Rectal smooth muscle tissue (tissue), 1 donor: ENCODE measurements at regions not wholly inside any gene's neighbourhood (a gene's known extent, or its start where the extent isn't known, plus 50 kb on each side); places are given as distances from the start of the nearest gene placed in this dataset.

Experiments used
- H3K27ac ChIP-seq: one replicate; pipeline ENCODE4 v1.7.0; 2013; ENCODE audit warnings: low read depth, low read length, inconsistent platforms
- H3K27me3 ChIP-seq: one replicate; pipeline ENCODE4 v1.7.0; 2013; ENCODE audit warnings: low read length; ENCODE audit not compliant: control insufficient read depth, insufficient read depth
- H3K36me3 ChIP-seq: one replicate; pipeline ENCODE4 v1.7.0; 2013; ENCODE audit warnings: low read length; ENCODE audit not compliant: control insufficient read depth, insufficient read depth
- H3K4me1 ChIP-seq: one replicate; pipeline ENCODE4 v1.7.0; 2013; ENCODE audit warnings: low read length; ENCODE audit not compliant: control insufficient read depth, insufficient read depth
- H3K4me3 ChIP-seq: one replicate; pipeline ENCODE4 v1.7.0; 2013; ENCODE audit warnings: low read length
- H3K9ac ChIP-seq: one replicate; pipeline ENCODE4 v1.7.0; 2013; ENCODE audit warnings: low read length

DNA sequence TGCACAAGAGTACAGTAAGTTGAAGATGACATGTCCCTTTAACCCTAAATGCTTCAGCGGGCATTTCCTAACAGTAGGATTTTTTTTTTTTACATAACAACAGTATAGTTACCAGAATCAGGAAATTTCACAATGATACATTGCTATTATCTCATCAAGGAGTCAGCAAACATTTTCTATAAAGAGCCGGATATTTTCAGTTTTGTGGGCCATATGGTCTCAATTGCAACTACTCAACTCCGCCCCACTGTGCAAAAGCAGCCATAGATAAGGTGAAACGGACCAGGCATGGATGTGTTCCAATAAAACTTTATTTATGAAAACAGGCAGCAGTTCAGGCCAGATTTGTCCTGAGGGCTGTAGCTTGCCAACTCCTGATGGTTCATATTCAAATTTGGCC lies 130.6 kb downstream of the SMAD6 start:
- H3K9ac ChIP-seq: no peak overlapping the region
- no peak overlapping the region for H3K4me3 ChIP-seq
- H3K27me3 ChIP-seq: peaks cover 3% of the 10 kb centered on the region
- H3K36me3 ChIP-seq: no peaks in the 10 kb centered on the region
- H3K27ac ChIP-seq: no peak overlapping the region
- H3K4me1 ChIP-seq: no peaks in the 10 kb centered on the region

DNA sequence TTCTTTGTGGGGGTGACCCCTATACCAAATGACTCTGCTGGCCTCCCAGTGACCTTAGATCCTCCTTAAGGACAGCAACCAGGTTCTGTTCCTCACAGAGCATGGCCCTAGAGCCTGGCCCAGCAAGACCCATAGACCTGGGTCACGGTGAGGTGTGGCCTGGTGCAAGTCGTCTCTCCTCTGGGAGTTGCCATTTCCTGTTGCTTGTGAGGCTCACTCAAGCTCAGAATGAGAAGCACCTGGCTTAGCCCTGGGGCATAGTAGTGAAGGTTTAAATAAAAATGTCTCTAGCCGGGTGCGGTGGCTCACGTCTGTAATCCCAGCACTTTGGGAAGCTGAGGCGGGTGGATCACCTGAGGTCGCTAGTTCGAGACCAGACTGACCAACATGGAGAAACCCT lies 131.3 kb downstream of the SMAD6 start:
- Histone ChIP-seq H3K4me1 (no peaks in the 10 kb centered on the region), H3K4me3 (no peak overlapping the region), H3K27me3 (peaks cover 3% of the 10 kb centered on the region), H3K9ac (no peak overlapping the region), H3K27ac (no peak overlapping the region), H3K36me3 (no peaks in the 10 kb centered on the region)

DNA sequence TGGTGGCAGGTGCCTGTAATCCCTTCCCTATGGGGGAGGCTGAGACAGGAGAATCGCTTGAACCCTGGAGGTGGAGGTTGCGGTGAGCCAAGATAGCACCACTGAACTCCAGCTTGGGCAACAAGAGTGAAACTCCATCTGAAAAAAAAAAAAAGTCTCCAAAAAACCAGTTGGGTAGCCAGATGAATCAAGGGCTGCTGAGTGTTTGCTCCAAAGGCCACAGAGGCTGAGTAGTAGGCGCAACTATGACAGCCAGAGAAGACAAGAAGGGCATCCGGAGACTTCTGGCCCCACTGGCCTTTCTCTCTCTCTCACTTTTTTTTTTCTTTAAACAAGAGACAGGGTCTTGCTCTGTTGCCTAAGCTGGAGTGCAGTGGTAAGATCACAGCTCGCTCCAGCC lies 131.8 kb downstream of the SMAD6 start:
- H3K27ac ChIP-seq: no peak overlapping the region
- no peaks in the 10 kb centered on the region for H3K4me1 ChIP-seq
- H3K36me3 ChIP-seq: no peaks in the 10 kb centered on the region
- H3K4me3 ChIP-seq: no peak overlapping the region
- H3K27me3 ChIP-seq: peaks cover 3% of the 10 kb centered on the region
- H3K9ac ChIP-seq: no peak overlapping the region

DNA sequence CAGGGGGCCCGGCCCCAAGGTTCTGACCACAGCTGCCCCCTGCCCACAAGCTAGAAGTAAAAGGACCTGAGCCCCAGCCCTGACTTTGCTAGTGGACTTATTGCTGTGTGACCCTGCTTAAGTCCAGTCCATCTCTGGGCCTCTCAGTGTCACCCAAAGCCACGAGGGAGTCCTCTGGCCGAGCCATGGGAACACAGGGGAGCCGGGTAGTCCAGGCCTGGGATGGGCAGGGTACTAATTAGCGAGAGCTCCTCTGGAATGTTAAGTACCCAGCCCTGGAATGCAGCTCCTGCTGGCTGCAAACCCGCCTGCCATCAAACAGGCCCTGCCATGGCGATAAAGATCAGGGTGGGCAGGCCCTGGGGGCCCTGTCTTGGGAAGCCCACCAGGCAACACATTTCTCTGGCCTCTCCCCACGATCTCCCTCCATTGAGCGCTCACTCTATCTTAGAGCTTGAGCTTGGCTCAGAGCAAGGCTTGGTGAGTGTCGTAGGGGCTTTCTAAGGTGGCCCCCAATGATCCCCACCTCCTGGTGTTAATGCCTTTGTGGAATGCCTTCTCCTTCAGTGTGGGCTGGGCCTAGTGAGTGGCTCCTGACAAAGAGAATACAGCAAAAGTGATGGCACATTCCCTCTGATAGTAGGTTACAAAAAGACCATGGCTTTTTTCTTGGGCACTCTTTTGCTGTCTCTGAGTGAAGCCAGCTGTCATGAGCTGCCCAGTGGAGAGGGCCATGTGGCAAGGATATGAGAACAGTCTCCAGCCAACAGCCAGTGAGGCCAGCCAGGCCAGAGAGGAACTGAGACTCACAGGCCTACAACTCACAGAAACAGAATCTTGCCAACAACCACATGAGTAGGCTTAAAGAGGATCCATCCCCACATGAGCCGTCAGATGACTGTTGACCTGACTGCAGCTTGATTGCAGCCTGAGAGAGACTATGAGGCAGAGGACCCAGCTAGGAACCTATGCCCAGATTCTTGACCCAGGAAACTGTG lies 133.1 kb downstream of the SMAD6 start:
- Histone ChIP-seq H3K4me1 (no peaks in the 10 kb centered on the region), H3K4me3 (no peak overlapping the region), H3K27ac (no peak overlapping the region), H3K9ac (no peak overlapping the region), H3K27me3 (peaks cover 3% of the 10 kb centered on the region), H3K36me3 (no peaks in the 10 kb centered on the region)

DNA sequence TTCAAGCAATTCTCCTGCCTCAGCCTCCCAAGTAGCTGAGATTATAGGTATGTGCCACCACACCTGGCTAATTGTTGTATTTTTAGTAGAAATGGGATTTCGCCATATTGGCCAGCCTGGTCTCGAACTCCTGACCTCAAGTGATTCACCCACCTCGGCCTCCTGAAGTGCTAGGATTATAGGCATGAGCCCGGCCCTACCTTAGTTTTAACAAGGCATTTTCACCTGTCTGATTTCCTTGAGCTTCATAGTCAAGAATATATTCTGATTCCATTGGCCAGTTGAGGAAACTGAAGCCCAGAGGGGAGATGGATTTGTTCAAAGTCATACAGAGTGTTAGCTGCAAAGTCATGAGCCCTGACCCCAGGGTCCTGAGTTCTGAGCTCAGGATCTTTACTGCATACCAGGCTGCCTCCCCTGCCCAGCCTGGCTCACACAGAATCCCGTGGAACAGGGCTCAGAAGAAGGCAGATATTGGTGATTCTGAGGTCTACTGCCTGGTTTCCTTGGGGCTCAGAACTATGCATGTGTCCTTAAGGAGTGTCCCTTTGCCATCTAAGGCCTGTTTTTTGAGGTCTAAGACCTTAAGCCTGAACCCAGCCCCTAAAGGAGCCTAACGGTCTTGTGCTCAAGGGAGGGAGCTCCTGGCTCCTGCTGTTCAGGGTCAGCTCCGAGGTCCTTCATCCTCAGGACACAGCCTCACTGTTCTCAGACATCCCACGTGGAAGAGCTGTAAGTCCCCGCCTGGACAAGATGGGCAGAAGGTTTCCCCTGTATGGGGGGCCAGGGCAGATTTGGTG lies 134.4 kb downstream of the SMAD6 start:
- H3K4me3 ChIP-seq: no peak overlapping the region
- no peak overlapping the region for H3K27ac ChIP-seq
- H3K36me3 ChIP-seq: no peaks in the 10 kb centered on the region
- no peak overlapping the region for H3K9ac ChIP-seq
- H3K27me3 ChIP-seq: peaks cover 2% of the 10 kb centered on the region
- no peaks in the 10 kb centered on the region for H3K4me1 ChIP-seq

DNA sequence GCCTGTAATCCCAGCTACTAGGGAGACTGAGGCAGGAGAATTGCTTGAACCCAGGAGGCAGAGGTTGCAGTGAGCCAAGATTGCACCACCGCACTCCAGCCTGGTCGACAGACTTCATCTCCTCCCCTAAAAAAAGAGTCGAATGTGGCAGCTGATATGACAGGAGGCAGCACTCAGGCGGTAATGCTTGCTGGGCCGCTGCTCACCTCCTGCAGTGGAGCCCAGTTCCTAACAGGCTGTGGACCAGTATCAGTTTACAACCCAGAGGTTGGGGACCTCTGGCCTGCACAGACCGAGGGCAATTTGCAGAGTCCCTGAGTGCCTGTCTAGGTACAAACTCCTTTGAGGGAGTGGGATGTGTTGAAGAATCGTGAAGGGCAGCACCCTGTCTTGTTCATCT lies 136.2 kb downstream of the SMAD6 start:
- H3K9ac ChIP-seq: no peak overlapping the region
- H3K4me3 ChIP-seq: no peak overlapping the region
- H3K4me1 ChIP-seq: peaks cover 4% of the 10 kb centered on the region
- H3K27ac ChIP-seq: no peak overlapping the region
- no peaks in the 10 kb centered on the region for H3K36me3 ChIP-seq
- H3K27me3 ChIP-seq: no peaks in the 10 kb centered on the region

DNA sequence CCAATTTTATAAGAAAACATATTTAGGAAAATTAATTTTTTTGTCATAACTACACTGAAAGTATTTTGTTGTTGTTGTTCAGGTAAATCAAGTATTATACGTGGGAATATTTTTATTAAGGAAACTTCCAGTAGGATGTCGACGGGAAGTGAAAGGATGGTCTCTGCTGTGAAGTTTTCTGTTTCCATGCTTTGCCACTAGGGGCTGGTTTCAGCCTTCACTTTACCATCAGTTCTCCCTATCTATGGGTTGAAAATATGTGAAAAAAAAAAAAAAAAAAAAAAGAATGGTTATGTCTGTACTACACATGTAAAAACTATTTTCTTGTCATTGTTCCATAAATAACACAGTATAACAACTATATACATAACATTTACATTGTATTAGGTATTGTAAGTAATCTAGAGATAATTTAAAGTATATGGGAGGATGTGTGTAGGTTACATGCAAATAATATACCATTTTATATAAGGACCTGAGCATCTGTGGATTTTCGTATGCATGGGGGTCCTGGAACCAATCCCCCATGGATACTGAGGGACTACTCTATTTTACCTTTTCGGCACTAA lies 136.7 kb downstream of the SMAD6 start:
- Histone ChIP-seq H3K4me1 (peaks cover 4% of the 10 kb centered on the region), H3K36me3 (no peaks in the 10 kb centered on the region), H3K27me3 (no peaks in the 10 kb centered on the region), H3K27ac (no peak overlapping the region), H3K4me3 (no peak overlapping the region), H3K9ac (no peak overlapping the region)

DNA sequence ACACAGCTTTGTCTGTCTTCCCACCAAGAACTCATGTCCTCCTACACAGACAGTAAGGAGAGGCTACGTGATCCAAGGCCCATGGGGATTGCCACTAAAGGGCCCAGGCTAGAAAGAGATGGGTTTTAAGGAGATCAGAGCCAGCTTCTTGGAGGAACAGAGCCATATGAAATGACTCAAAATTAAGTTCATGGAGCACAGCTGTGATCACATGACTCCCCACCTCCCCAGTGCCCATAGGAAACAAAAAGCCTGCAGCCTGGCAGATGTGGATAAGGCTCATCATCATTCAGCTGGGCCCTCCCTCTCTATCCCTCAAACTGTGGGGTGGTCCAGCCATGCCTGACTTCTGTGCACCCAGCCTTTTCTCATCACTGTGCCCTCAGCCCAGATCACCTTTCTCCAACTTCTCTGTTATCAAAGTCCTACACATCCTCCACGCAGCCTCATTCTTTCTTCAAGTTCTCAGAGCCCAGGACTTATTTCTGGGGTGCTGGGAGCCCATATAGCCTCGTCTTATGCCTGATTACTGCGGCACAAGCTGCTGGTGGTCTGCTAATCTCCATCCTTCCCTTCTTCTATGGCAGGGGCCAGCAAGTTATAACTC lies 137.6 kb downstream of the SMAD6 start:
- Histone ChIP-seq H3K27me3 (no peaks in the 10 kb centered on the region), H3K4me1 (peaks cover 4% of the 10 kb centered on the region), H3K27ac (no peak overlapping the region), H3K9ac (no peak overlapping the region), H3K36me3 (no peaks in the 10 kb centered on the region), H3K4me3 (no peak overlapping the region)

DNA sequence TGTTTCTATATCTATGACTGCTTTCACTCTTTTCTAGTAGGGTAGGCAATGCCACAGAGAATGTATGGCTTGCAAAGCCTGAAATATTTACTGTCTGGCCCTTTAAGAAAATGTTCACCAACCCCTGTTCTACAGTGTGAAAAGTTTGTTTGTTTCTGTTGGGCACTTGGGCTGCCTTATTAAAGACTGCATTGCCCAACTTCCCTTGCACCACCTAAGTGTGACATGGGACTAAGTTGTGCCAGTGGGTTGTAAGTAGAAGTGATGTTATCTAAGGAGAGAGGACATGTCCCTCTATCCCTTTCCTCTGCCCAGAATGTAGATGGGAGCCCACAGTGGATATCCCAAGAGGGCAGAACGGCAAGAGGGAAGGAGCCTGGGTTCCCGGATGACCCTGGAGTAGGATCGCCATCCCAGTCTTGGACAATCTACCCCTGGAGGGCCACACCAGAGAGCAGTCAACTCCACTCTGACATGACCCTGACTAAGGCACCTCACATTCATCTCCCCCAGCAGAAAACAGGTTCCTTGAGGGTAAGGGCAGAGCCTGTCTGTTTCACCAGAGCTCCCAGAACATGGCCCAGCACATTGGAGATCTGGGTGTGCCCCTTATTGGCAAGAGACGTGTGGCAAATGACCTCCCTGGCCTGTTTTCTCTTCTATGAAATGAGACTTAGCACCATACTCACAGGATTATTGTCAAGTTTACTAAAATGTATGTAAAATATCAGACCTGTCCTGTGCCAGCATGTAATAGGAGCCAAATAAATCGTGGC lies 138.8 kb downstream of the SMAD6 start:
- no peak overlapping the region for H3K27ac ChIP-seq
- H3K27me3 ChIP-seq: no peaks in the 10 kb centered on the region
- H3K36me3 ChIP-seq: no peaks in the 10 kb centered on the region
- H3K9ac ChIP-seq: no peak overlapping the region
- peaks cover 4% of the 10 kb centered on the region for H3K4me1 ChIP-seq
- H3K4me3 ChIP-seq: no peak overlapping the region

DNA sequence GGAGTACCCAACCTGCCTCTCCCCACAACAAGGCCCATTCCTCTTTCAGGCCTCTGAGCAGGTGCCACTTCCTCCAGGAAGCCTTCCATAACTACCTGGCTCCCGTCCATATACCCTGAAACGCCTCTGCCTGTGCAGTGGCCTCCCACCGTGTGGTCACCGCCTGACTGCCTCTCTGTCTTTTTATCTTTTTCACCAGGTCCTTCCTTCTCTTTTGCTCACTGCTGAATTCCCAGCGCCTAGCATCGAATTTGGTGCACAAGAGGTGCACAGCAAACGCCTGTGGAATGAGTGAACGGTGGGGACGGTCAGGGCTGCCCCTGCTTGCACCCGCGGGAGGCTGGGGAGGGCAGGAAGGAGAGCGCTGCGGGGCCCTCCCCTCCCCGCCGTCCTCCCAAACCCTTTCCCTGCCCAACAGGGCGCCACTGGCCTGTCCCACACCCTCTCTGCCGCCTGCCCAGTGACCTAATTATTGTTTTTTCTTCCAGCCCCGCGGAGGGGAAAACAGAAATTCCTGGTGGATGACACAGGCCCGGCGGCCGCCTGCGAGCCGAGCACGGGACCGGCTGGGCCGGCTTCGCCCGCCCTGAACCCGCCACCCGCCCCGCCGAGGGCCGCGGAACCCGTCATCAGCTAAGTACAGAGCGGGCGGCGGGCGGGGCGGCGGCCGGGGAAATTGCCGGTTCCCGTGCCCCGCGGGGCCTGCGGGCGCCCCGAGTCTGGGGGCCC lies 140.1 kb downstream of the SMAD6 start:
- Histone ChIP-seq H3K4me1 (peaks cover 4% of the 10 kb centered on the region), H3K27me3 (no peaks in the 10 kb centered on the region), H3K36me3 (no peaks in the 10 kb centered on the region), H3K27ac (peak overlapping the region; percentile 93), H3K9ac (peak overlapping the region; percentile 45), H3K4me3 (peak overlapping the region; percentile 60)

DNA sequence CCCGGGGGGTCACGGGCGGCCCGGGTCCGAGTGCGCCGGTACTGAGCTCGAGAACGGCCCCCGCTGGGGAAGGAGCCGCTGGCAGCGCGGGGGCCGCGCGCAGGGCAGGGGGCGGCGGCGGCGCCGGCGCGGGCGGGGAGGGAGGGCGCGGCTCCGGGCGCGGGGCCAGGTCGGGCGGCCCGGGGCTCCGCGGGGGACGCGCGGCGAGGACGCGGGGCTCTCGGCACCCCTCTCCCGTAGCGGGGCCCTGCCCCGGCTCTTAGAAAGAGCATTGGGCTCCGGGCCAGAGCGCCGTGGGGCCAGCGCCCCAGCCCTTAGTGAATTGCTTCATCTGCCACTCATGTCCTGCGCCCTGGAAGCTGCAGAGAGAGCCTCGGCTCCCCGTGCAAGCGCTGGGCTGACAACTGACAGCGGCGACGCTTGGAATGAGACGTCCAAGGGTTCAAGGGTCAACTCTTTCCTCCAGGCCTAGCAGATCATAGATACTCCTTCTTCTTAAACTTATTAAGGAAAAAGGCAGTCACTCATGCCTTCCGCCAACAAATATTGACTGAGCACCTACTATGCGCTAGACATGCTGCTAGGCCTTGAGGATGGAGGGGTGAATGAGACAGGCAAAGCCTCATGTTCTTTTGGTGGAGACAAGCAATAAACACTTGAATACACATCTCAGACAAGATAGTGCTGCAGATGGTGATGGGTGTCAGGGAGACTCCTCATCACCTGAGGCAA lies 140.8 kb downstream of the SMAD6 start:
- Histone ChIP-seq H3K36me3 (no peaks in the 10 kb centered on the region), H3K27ac (peak overlapping the region; percentile 16), H3K4me1 (peaks cover 4% of the 10 kb centered on the region), H3K4me3 (peak overlapping the region; percentile 23), H3K27me3 (no peaks in the 10 kb centered on the region), H3K9ac (no peak overlapping the region)
